H9 (cell line): ENCODE measurements at regions not wholly inside any gene's neighbourhood (a gene's known extent, or its start where the extent isn't known, plus 50 kb on each side); places are given as distances from the start of the nearest gene placed in this dataset.

Experiments
- DNase-seq: peaks from one replicate; pipeline ENCODE4 v3.0.0-alpha.2; 2017
- H2AFZ ChIP-seq: one replicate; pipeline ENCODE4 v1.6.1; 2013; ENCODE audit warnings: mild to moderate bottlenecking, low read length, control low read depth, moderate library complexity
- H2AK5ac ChIP-seq: 2 replicates; pipeline ENCODE4 v1.6.1; 2013; ENCODE audit warnings: low read length, control low read depth, mixed read lengths; ENCODE audit not compliant: insufficient read length
- H2BK120ac ChIP-seq: one replicate; pipeline ENCODE4 v1.6.1; 2013; ENCODE audit warnings: low read depth, mild to moderate bottlenecking, low read length, control low read depth, inconsistent platforms; ENCODE audit not compliant: poor library complexity, severe bottlenecking
- H2BK12ac ChIP-seq: 2 replicates; pipeline ENCODE4 v1.6.1; 2013; ENCODE audit warnings: low read length, control low read depth, mixed read lengths, low read depth; ENCODE audit not compliant: insufficient read length
- H2BK15ac ChIP-seq: 2 replicates; pipeline ENCODE4 v1.6.1; 2013; ENCODE audit warnings: low read depth, low read length, control low read depth
- H2BK20ac ChIP-seq: one replicate; pipeline ENCODE4 v1.6.1; 2013; ENCODE audit warnings: low read depth, mild to moderate bottlenecking, low read length, control low read depth, inconsistent platforms; ENCODE audit not compliant: poor library complexity, severe bottlenecking
- H2BK5ac ChIP-seq: 2 replicates; pipeline ENCODE4 v1.6.1; 2013; ENCODE audit warnings: low read length, control low read depth, mixed read lengths; ENCODE audit not compliant: insufficient read length
- H3K14ac ChIP-seq: 2 replicates; pipeline ENCODE4 v1.6.1; 2013; ENCODE audit warnings: low read length, control low read depth; ENCODE audit not compliant: insufficient read depth
- H3K18ac ChIP-seq: 2 replicates; pipeline ENCODE4 v1.6.1; 2013; ENCODE audit warnings: low read depth, mild to moderate bottlenecking, mixed read lengths, low read length, control low read depth; ENCODE audit not compliant: insufficient read length
- H3K23ac ChIP-seq: 2 replicates; pipeline ENCODE4 v1.6.1; 2013; ENCODE audit warnings: low read length, control low read depth, mixed read lengths, low read depth; ENCODE audit not compliant: insufficient read length
- H3K23me2 ChIP-seq: 2 replicates; pipeline ENCODE4 v1.6.1; 2013; ENCODE audit warnings: low read depth, mild to moderate bottlenecking, mixed read lengths, low read length, control low read depth; ENCODE audit not compliant: insufficient read length, poor library complexity, severe bottlenecking
- H3K27ac ChIP-seq: 2 replicates; pipeline ENCODE4 v1.5.1; 2013; ENCODE audit warnings: low read length, control low read depth, mixed read lengths, low read depth; ENCODE audit not compliant: insufficient read length
- H3K27me3 ChIP-seq: 2 replicates; pipeline ENCODE4 v1.6.1; 2013; ENCODE audit warnings: low read length, control low read depth, inconsistent platforms; ENCODE audit not compliant: insufficient read depth
- H3K4ac ChIP-seq: 2 replicates; pipeline ENCODE4 v1.6.1; 2013; ENCODE audit warnings: low read depth, mild to moderate bottlenecking, control low read depth, inconsistent platforms, low read length, moderate library complexity
- H3K4me1 ChIP-seq: 2 replicates; pipeline ENCODE4 v1.6.1; 2013; ENCODE audit warnings: low read length, control low read depth, inconsistent platforms; ENCODE audit not compliant: insufficient read depth
- H3K4me2 ChIP-seq: 2 replicates; pipeline ENCODE4 v1.6.1; 2013; ENCODE audit warnings: low read length, control low read depth, mixed read lengths; ENCODE audit not compliant: insufficient read length, insufficient read depth
- H3K56ac ChIP-seq: 2 replicates; pipeline ENCODE4 v1.6.1; 2013; ENCODE audit warnings: low read depth, mild to moderate bottlenecking, mixed read lengths, low read length, control low read depth; ENCODE audit not compliant: insufficient read length
- H3K79me1 ChIP-seq: 2 replicates; pipeline ENCODE4 v1.6.1; 2013; ENCODE audit warnings: low read depth, mild to moderate bottlenecking, moderate library complexity, low read length, control low read depth, inconsistent platforms; ENCODE audit not compliant: insufficient read depth, poor library complexity, severe bottlenecking
- H3K79me2 ChIP-seq: 2 replicates; pipeline ENCODE4 v1.6.1; 2013; ENCODE audit warnings: low read length, control low read depth, inconsistent platforms; ENCODE audit not compliant: insufficient read depth
- H3K9ac ChIP-seq: 2 replicates; pipeline ENCODE4 v1.6.1; 2013; ENCODE audit warnings: low read length, control low read depth, mixed read lengths; ENCODE audit not compliant: insufficient read length; ENCODE audit errors: extremely low read depth
- H3K9me3 ChIP-seq: one replicate; pipeline ENCODE4 v1.6.1; 2013; ENCODE audit warnings: low read depth, low read length, inconsistent platforms; ENCODE audit not compliant: control insufficient read depth
- H3T11ph ChIP-seq: one replicate; pipeline ENCODE4 v1.6.1; 2013; ENCODE audit warnings: mild to moderate bottlenecking, low read length, control low read depth, inconsistent platforms
- H4K20me1 ChIP-seq: one replicate; pipeline ENCODE4 v1.6.1; 2013; ENCODE audit not compliant: control insufficient read depth, insufficient read length, insufficient read depth
- H4K5ac ChIP-seq: 2 replicates; pipeline ENCODE4 v1.6.1; 2013; ENCODE audit warnings: low read depth, mild to moderate bottlenecking, mixed read lengths, low read length, control low read depth; ENCODE audit not compliant: insufficient read length
- H4K8ac ChIP-seq: replicated peaks from 2 replicates; pipeline ENCODE4 v1.6.1; 2013; ENCODE audit warnings: low read length, control low read depth, mixed read lengths, low read depth; ENCODE audit not compliant: insufficient read length
- H4K91ac ChIP-seq: 2 replicates; pipeline ENCODE4 v1.6.1; 2013; ENCODE audit warnings: low read depth, mild to moderate bottlenecking, moderate library complexity, mixed read lengths, low read length, control low read depth; ENCODE audit not compliant: insufficient read length
- H3K27ac Mint-ChIP-seq, 3 experiments: 2 replicates in 2 of 3; 3 replicates in 1 of 3; pipeline ENCODE4 v1.8.0; 2020 to 2021; ENCODE audit warnings: mixed read lengths in 3 of 3, mild to moderate bottlenecking in 1 of 3, moderate library complexity in 1 of 3
- H3K27me3 Mint-ChIP-seq: 2 replicates; pipeline ENCODE4 v1.8.0; 2021; ENCODE audit warnings: low read depth, mild to moderate bottlenecking, moderate library complexity, mixed read lengths
- H3K36me3 Mint-ChIP-seq, 3 experiments: 2 replicates in 2 of 3; 3 replicates in 1 of 3; pipeline ENCODE4 v1.8.0; 2020 to 2021; ENCODE audit warnings: low read depth in 3 of 3, mixed read lengths in 3 of 3; ENCODE audit not compliant: insufficient read depth in 1 of 3
- H3K4me1 Mint-ChIP-seq, 2 experiments: 2 replicates each; pipeline ENCODE4 v1.8.0; 2020; ENCODE audit warnings: mixed read lengths in 2 of 2
- H3K4me3 Mint-ChIP-seq, 2 experiments: 2 replicates in 1 of 2; 3 replicates in 1 of 2; pipeline ENCODE4 v1.8.0; 2020 to 2021; ENCODE audit warnings: mild to moderate bottlenecking in 2 of 2, mixed read lengths in 2 of 2, moderate library complexity in 1 of 2
- H3K9me3 Mint-ChIP-seq, 2 experiments: 2 replicates in 1 of 2; 3 replicates in 1 of 2; pipeline ENCODE4 v1.8.0; 2020; ENCODE audit warnings: mild to moderate bottlenecking in 2 of 2, mixed read lengths in 2 of 2, moderate library complexity in 1 of 2
- CTCF ChIP-seq: fragments of 200-600 bp; sonication (generic); conservative IDR thresholded peaks from 3 replicates; pipeline ENCODE4 v1.8.0; 2021; ENCODE audit warnings: antibody characterized with exemption, mild to moderate bottlenecking
- WGBS: extraction: QIAGEN DNeasy Blood & Tissue Kit; methylation state at CpG from one replicate; pipeline ENCODE4 v1.1.7; 2013; ENCODE audit warnings: missing lambda C conversion rate, low lambda C conversion rate, mixed read lengths; ENCODE audit not compliant: insufficient read length; ENCODE audit errors: extremely low coverage; 5-methylcytosine and 5-hydroxymethylcytosine counted together

GRCh38 chr7:118502235-118502634 lies 277.7 kb downstream of the ANKRD7 start:
- no peak for DNase-seq
- Histone ChIP-seq H2BK15ac (no peak overlapping the region), H3K79me2 (no peaks in the 10 kb centered on the region), H2BK20ac (no peak overlapping the region), H3K27ac (no peak overlapping the region), H4K91ac (no peak overlapping the region), H3K56ac (no peak overlapping the region), H2AFZ (no peak overlapping the region), H4K20me1 (no peaks in the 10 kb centered on the region), H3K18ac (no peak overlapping the region), H3K23me2 (no peaks in the 10 kb centered on the region), H4K5ac (no peak overlapping the region), H2BK12ac (no peak overlapping the region), H3K27me3 (no peaks in the 10 kb centered on the region), H3K79me1 (no peaks in the 10 kb centered on the region), H2BK120ac (no peak overlapping the region), H3K4ac (no peak overlapping the region), H3K4me1 (no peaks in the 10 kb centered on the region), H3K4me2 (no peak overlapping the region), H4K8ac (no peak overlapping the region), H2AK5ac (no peak overlapping the region), H3K14ac (no peak overlapping the region), H2BK5ac (no peak overlapping the region), H3K9ac (no peak overlapping the region), H3K23ac (no peak overlapping the region), H3K9me3 (no peaks in the 10 kb centered on the region), H3T11ph (no peak overlapping the region)
- H3K4me3 Mint-ChIP-seq: no peak overlapping the region
- no peaks in the 10 kb centered on the region for H3K9me3 Mint-ChIP-seq
- no peak for TF ChIP-seq CTCF
- no CpG with 5 or more reads among the region's 3 CpGs for WGBS
- H3K27ac Mint-ChIP-seq: no peak overlapping the region; a peak in 1 of 7 replicates
- no peaks in the 10 kb centered on the region for H3K36me3 Mint-ChIP-seq
- no peaks in the 10 kb centered on the region for H3K27me3 Mint-ChIP-seq
- H3K4me1 Mint-ChIP-seq: no peaks in the 10 kb centered on the region
